K562 (cell line): ENCODE measurements at regions not wholly inside any gene's neighbourhood (a gene's known extent, or its start where the extent isn't known, plus 50 kb on each side); places are given as distances from the start of the nearest gene placed in this dataset.

Experiments used
- E2F5 ChIP-seq: sonication (generic); formaldehyde crosslinking; IDR thresholded peaks from 2 replicates; pipeline ENCODE4 v1.8.0; 2022; ENCODE audit warnings: mild to moderate bottlenecking, missing genetic modification reagents
- SIN3A ChIP-seq, 2 experiments: fragments of 150-350 bp in 1 of 2; IDR thresholded peaks; 2 replicates each; pipeline ENCODE4 v1.6.1; 2011 to 2016; ENCODE audit warnings: borderline replicate concordance in 2 of 2, low read depth in 2 of 2, low read length in 2 of 2, mild to moderate bottlenecking in 2 of 2, moderate library complexity in 2 of 2; ENCODE audit not compliant: control insufficient read depth in 1 of 2
- SMARCE1 ChIP-seq: fragments of 450-650 bp; IDR thresholded peaks from 2 replicates; pipeline ENCODE4 v1.7.1; 2016; ENCODE audit warnings: mild to moderate bottlenecking
- TRIM24 ChIP-seq, 2 experiments: fragments of 450-650 bp; IDR thresholded peaks; 2 replicates each; pipeline ENCODE4 v1.6.1; 2016

GRCh38 chr15:96132126-96132525 is 198.4 kb upstream of the NR2F2 start:
- TF ChIP-seq TRIM24 (IDR thresholded peaks at IDR 0.05), result no peak
- TF ChIP-seq SIN3A (IDR thresholded peaks at IDR 0.05; ENCODE audit: borderline replicate concordance in 2 of 2, control insufficient read depth in 1 of 2, low read depth in 2 of 2, low read length in 2 of 2), result no peak
- no peak for TF ChIP-seq E2F5 (CRISPR knock-in tag)
- no peak for TF ChIP-seq SMARCE1
